Inflammatory macrophage treated with lipopolysaccharide for 1 hour (primary cell): ENCODE measurements at regions not wholly inside any gene's neighbourhood (a gene's known extent, or its start where the extent isn't known, plus 50 kb on each side); places are given as distances from the start of the nearest gene placed in this dataset.

Experiments
- DNase-seq, 2 donors: peaks; one replicate each; pipeline ENCODE4 v3.0.0-alpha.2; 2020 to 2022

DNA sequence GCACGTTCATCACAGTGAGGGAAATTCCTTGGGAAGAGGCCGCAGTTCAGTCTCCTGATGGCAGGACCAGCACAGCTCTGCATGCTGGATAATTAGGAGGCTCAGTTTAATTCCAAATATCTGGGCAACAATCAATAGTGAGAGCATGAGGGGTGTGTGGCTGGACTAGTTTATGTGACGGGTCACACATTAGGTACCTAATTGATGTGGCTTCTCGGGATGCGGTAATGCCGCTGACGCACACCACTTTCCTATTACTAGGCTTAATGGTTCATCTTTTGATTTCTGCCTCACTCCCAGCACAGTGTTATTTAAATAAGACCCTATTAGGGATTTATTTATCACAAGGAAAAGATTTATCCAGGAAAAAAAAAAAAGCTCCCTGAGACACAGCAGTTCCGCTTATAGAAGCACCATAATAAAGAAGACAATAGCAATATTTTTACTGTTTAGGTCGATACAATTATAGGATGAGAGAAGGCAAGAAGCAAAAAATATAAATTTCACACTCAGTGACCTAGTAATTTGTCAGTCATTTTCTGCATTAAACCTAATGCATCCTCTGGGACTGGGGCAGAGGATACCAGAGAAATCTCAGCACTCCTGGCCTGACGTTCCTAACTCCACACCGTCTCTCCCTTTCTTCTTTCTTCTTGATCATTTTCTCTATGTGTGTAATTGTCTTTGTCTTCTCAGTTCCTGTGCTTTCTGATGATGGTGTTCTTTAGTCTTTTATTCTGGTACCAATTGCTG lies 264.7 kb upstream of the SLC14A2 start:
- no peak for DNase-seq

DNA sequence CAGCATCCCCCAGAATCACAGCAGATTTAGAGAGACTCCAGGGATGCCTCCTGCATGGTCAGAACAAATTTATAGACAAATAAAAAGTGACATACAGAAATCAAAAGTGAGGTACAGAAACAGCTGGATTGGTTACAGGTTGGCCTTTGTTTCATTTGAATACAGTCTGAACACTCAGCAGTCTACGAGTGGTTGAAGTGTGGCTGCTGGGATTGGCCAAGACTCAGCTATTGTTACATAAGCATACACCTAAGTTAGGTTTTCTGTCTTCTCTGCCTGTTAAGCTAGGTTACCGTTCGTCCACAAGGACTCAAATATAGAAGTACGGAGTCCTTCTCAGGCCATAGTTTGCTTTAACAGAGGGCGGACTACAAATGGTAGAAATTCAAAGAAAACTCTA lies 262.4 kb upstream of the SLC14A2 start:
- DNase-seq = no peak

DNA sequence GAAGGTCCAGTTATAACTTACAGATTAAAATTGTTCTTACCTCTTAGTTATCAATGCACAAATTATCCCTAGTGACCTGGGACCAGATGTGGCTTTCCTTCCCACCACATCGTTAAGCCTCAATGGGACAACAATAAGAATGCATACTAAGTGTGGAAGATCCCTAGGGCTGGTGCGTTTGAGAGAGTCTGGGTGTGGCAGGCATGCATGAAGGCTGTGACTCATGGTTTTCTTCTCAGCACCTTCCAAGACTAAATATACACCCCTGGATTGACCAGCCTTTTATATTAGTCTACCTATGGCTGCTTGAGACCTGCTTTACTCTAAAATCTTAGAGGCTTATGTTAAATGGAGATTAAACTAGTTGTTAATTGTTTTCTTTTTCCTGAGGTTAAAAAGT lies 261.7 kb upstream of the SLC14A2 start:
- DNase-seq = no peak

DNA sequence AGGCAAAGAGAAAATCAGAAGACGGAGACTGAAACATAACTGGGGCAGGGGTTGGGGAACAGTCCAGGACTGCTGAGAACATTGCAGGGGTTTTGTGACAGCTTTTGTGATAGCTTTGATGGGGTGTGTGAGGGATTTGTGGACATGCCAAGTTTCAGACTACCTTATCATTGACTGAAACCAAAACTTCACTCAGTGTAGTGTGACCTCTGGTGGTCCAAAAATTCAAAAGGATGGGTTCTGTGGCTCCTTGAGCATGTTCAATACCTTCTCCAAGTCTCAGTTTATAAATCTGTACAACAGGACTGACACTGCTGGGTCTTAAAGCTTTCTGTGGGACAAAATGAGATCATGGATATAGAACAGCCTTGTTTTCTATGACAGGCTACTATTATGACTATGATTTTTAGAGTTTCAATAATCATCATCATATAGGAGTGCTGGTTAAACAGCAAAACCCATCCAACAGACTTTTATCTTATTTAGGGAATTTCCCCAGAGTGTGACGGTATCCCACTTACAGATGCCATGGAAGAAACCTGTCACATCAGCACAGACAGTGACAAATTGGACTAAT lies 259.2 kb upstream of the SLC14A2 start:
- no peak for DNase-seq

DNA sequence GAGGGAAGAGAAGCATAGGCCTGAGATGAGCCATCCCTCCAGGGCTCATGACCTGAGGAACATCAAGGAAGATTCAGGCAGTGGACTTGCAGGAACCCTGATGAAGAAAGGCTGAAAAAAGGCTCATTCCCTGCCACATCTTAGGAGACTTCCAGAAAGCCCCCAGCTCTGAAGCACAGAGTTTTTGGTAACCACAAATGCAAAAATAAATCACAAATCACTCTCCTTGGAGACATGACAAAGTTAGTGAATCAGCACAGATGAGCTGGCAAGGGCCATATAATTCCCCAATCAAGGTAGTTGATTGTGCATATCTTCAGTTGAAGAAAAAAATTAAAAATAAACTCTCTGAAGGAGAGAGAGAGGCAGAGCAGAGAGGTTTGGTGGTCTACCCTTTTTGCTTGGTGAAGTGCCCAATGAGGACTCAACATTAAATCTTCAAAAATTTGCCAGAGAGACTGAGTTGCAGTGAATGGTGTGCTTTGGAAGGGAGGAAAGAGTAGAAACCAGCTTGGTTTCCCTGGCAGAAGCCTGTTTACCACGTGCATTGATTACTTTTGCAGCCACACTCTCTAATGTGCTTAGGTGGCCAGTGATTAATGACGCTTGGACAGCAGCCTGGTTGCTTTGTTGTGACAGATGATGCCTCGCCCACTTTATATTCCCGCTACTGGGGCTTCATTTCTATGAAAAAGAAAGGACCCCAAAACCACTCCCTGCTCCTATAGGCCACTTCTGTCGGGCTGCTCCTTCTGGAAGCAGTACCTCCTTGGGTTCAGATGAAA lies 257.4 kb upstream of the SLC14A2 start:
- DNase-seq = no peak

DNA sequence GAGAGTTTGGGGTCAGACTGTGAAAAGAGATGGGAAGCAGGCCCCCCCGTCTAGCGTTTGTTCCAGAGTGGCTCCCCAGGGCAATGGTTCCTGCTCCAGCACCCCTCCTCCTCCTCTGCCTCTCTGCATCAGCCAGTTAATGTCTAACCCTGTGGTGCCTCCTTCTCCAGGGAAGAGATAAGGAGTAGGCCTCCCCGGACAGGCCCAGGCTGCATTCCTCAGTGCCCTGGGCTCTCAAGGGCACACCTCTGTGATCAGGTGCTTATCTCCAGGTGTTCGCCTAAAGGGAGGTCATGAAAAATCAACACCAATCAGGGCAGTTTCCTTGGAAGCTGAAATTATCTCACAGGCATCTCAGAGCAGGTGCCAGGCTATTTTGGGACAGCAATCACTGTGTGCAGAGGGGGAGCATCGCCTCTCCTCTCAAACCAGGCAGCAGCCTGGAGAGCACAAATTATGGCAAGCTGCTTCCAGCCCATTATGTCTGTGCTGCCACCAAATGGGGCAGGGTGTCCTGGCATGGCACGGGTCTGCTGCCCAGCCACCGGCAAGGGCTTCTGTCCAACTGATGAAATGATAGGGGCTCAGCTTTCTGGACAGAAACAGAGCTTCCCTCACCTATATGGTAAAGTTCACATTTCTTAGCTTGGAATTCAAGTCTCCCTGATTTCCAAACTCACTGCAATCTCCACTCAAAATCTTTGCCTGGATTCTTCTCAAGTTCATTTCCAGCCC lies 255.8 kb upstream of the SLC14A2 start:
- no peak for DNase-seq

DNA sequence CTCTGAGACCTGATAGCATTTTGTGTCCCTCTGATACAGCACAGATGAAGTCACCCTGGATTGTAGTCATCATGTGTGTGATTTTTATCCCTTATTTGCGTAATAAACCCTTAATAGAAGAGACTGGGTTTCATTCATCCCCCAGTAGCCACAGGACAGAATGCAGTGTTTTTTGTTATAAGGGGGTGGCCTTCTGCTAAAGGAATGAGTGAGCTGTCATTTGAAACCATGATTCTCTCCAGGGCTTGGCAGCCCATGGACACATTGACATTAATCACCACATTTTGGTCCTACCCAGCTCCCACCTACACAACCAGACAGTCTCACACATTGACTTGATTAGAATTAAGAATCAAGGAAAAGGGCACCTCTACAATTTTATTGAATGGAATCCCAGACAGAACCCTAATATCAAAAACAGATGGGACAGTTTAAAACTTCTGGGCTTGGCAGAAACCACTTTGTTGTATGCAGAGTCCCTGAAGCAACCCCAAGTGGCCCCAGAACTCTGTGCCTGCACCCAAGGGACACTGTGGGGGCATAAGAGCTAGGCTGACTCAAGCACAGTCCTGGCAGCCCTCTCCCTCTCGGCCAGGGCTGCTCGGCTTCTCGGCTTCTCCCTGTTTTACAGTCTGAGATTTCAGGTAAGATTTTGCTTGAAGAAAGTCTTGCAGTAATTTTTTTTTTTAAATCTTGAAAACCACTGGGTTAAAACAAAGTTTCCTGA lies 254.0 kb upstream of the SLC14A2 start:
- DNase-seq = no peak

DNA sequence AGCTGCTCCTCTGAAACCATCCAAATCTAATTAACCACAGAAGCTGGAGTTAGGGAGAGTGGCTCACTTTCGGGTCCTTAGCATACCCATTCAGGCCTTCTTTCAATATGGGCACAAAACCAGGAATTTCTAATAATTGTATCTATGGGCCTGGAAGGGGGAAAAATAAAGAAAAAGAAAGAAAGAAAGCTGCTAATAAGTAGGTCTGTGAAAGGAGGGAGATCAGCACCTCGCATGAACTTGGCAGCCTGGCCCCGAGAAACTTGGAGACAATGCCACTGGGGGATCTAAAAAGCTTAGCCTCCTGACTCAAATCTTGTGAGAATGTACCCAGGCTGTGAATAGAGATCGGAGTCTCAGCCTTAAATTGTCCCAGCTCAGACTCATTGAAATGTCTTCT lies 252.1 kb upstream of the SLC14A2 start:
- no peak for DNase-seq

- no peak for DNase-seq
Observed at GRCh38 chr18:45365835-45366234, 249.4 kb upstream of the SLC14A2 start.

DNA sequence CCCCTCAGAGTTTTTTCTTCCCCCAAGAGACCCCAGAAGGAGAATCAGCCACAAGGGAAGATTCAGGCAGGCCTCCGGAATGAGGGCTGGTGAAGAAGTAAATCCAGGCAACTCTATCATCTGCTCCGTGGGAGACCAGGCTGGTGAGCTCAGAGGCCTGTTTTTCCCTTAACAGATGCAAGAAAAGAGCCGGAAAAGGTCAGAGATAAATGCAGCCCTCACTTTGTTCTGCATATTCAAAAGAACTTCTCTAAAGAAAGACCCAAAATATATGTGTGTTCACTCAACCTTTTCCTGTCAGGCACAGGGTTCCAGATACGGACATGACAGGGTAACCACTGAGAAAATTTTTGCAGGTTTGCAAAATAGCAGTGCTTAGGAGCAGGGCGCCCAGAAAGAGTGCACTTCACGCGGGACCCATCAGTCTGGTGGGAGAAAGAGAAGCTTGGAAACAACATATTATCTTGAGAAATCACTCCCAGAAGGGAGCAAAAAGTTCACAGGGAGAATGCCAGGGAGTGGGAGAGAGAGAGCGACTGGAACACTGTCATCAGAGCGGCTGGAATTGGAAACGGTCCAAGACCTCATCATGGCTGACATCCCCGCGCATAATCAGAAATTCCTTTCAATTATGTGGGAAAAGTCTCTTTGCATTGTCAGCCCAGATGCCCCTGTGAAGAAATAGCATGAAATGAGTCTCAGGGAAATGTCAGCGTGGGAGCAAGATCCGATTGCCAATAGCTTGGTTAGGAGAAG lies 244.8 kb upstream of the SLC14A2 start:
- DNase-seq = no peak

GRCh38 chr18:45373286-45373880 lies 241.9 kb upstream of the SLC14A2 start:
- peak; percentile 40 to 44 for DNase-seq

- DNase-seq = no peak
Observed at GRCh38 chr18:45374236-45374635, 241.0 kb upstream of the SLC14A2 start.

DNA sequence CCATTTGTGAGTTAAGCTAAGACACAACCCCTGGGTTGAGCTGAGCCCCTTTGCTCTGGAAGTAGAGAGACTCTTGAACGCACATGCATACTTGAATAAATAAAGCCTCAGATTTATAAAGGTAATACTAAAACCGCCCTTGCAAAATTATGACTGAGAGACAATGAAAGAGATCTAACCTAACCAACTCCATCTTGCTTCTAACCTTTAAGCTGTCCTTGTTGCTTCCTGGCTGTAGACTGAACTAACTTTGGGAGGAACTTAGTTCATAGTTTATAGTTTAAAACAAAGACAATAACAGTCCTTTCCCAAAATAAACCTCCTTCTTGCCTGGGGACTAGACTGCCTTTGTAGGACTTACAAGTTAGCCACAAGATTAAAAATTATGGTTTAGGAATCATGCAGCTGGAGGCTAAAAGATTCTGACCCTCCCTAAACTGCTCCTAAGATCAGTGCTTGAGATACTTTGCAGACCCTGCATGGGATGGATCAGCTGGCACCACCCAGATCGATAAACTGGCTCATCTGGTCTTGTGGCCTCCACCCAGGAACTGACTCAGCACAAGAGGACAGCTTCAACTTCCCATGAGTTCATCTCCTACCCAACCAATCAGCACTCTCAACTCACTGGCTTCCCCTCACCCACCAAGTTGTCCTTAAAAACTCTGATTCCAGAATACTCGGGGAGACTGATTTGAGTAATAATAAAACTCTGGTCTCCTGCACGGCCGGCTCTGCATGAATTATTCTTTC lies 240.2 kb upstream of the SLC14A2 start:
- DNase-seq = no peak

- peak; percentile 22 for DNase-seq
Observed at GRCh38 chr18:45376193-45376592, 239.1 kb upstream of the SLC14A2 start.

DNA sequence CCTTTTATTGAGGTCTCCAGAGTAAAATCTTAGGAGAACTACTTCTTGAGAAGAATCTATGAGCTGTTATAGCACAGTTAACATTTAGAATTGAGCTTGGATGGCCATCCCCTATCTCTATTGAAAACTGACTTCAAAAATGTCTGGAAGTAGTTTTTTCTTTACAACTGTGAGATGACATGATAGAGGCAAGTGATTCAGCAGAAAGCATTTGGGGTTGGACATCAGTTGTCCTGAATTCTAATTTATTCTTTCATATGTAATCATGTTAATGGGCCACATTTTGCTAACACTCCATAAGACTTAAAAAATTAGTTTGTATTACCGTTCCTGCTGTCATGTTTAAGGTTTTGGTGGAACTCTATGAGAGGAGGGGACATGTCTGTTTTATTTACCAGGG lies 237.0 kb upstream of the SLC14A2 start:
- DNase-seq = no peak

DNA sequence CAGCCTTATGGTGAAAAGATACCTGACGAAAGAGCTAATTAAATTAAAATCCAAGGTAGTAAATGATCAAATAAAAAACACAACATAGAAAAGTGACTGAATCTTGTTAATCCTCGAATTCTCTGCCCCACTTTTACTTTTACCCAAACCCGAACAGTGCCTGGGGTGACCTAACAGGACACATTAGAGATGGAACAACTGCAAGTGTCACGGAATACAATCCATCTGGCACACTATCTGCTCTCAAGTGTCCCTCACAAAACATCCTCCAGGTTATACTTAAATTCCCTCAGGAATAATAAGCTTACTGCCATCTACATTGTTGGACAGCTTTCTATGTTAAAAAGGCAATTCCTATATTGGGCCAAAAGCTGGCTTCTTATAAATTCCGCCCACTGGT lies 236.3 kb upstream of the SLC14A2 start:
- DNase-seq = no peak

- DNase-seq = peak in 1 of 2 donors; percentile 41
Observed at GRCh38 chr18:45379903-45380302, 235.4 kb upstream of the SLC14A2 start.

GRCh38 chr18:45381282-45381681 lies 234.0 kb upstream of the SLC14A2 start:
- no peak for DNase-seq

GRCh38 chr18:45383228-45383627 lies 232.0 kb upstream of the SLC14A2 start:
- DNase-seq = no peak

GRCh38 chr18:45384137-45384961 lies 230.9 kb upstream of the SLC14A2 start:
- peak; percentile 41 to 79 for DNase-seq
